HFFc6 (cell line): ENCODE measurements at regions not wholly inside any gene's neighbourhood (a gene's known extent, or its start where the extent isn't known, plus 50 kb on each side); places are given as distances from the start of the nearest gene placed in this dataset.

Experiments used
- DNase-seq: peaks from one replicate; pipeline ENCODE4 v3.0.0-alpha.2; 2018
- H3K27ac Mint-ChIP-seq: 2 replicates; pipeline ENCODE4 v1.8.0; 2020; ENCODE audit warnings: mild to moderate bottlenecking, mixed read lengths
- H3K27me3 Mint-ChIP-seq: 2 replicates; pipeline ENCODE4 v1.8.0; 2021; ENCODE audit warnings: mild to moderate bottlenecking, moderate library complexity, mixed read lengths; ENCODE audit not compliant: insufficient read depth
- H3K36me3 Mint-ChIP-seq: 2 replicates; pipeline ENCODE4 v1.8.0; 2021; ENCODE audit warnings: low read depth, mixed read lengths
- H3K4me1 Mint-ChIP-seq: 2 replicates; pipeline ENCODE4 v1.8.0; 2020; ENCODE audit warnings: low read depth, mixed read lengths
- H3K4me3 Mint-ChIP-seq: 2 replicates; pipeline ENCODE4 v1.8.0; 2020; ENCODE audit warnings: mild to moderate bottlenecking, moderate library complexity, mixed read lengths
- H3K9me3 Mint-ChIP-seq: 2 replicates; pipeline ENCODE4 v1.8.0; 2020; ENCODE audit warnings: mild to moderate bottlenecking, mixed read lengths
- TF ChIP-seq, protein P1 (sequence below): fragments of 200-600 bp; sonication (generic); IDR thresholded peaks from 2 replicates; pipeline ENCODE4 v1.5.0; 2021; ENCODE audit warnings: antibody characterized with exemption, mild to moderate bottlenecking

DNA sequence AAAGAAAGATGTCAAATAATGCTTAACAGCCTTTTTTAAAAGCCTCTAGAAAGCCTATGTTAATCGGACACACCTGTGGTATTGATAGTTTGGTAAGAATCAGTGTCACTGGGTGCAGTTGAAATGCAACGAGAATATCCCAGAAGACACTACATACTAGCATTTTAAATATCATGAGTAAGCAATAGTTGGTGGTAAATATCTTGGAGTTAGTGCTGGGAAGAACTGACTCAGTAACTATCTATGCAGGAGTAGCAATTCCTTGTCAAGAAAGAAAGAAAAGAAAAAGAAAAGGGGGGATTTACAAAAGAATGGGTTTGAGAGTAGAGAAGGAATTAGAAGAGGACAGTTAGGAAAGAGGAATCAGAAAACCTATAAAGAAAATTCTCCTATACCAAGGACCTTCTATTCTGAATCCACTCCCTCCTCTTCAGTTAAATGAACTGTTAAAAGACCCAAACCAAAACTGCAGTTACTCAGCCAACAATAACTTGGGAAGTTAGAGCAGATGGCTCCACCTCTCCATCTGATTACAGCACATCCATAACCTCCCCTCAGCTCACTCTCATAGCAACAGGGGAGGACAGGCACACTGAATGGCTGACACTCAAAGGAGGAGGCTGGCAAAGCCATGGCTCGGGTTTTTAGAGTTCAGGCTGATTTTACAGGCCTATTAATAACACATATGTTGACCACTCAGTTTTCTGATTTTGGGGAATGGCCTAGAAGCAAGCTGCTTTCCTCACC is 207.6 kb upstream of the MDFIC2 start:
- no peaks in the 10 kb centered on the region for H3K4me1 Mint-ChIP-seq
- H3K27ac Mint-ChIP-seq = no peak overlapping the region
- H3K9me3 Mint-ChIP-seq = no peaks in the 10 kb centered on the region
- TF ChIP-seq, protein P1, sequence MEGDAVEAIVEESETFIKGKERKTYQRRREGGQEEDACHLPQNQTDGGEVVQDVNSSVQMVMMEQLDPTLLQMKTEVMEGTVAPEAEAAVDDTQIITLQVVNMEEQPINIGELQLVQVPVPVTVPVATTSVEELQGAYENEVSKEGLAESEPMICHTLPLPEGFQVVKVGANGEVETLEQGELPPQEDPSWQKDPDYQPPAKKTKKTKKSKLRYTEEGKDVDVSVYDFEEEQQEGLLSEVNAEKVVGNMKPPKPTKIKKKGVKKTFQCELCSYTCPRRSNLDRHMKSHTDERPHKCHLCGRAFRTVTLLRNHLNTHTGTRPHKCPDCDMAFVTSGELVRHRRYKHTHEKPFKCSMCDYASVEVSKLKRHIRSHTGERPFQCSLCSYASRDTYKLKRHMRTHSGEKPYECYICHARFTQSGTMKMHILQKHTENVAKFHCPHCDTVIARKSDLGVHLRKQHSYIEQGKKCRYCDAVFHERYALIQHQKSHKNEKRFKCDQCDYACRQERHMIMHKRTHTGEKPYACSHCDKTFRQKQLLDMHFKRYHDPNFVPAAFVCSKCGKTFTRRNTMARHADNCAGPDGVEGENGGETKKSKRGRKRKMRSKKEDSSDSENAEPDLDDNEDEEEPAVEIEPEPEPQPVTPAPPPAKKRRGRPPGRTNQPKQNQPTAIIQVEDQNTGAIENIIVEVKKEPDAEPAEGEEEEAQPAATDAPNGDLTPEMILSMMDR = no peak
- peaks cover 2% of the 10 kb centered on the region; the same call in 1 of the 2 replicates for H3K27me3 Mint-ChIP-seq
- H3K36me3 Mint-ChIP-seq = no peaks in the 10 kb centered on the region
- no peak overlapping the region for H3K4me3 Mint-ChIP-seq
- no peak for DNase-seq

DNA sequence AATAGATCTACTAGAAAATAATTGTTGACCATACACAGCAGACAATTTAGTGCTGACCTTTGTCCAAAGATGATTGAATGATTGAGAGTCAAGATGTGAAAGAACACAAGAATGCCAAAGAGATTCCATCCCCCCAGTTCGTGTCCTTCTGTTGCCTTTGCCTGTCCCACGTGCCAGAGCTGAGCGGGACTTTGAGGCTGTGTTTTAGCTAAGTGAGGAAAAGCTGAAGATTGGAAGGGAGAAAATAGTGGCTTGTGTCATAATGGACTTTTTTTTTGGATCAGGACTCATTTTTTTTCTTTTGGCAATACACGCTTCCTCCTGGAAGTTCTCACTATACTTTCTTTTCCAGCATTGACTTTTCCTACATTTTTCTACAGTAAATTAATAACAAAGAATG is 206.6 kb upstream of the MDFIC2 start:
- TF ChIP-seq, protein P1 = no peak
- Mint-ChIP-seq H3K36me3 (no peaks in the 10 kb centered on the region), H3K9me3 (no peaks in the 10 kb centered on the region), H3K27ac (no peak overlapping the region), H3K4me1 (no peaks in the 10 kb centered on the region), H3K4me3 (no peak overlapping the region), H3K27me3 (peaks cover 2% of the 10 kb centered on the region; the same call in 1 of the 2 replicates)
- DNase-seq = no peak

DNA sequence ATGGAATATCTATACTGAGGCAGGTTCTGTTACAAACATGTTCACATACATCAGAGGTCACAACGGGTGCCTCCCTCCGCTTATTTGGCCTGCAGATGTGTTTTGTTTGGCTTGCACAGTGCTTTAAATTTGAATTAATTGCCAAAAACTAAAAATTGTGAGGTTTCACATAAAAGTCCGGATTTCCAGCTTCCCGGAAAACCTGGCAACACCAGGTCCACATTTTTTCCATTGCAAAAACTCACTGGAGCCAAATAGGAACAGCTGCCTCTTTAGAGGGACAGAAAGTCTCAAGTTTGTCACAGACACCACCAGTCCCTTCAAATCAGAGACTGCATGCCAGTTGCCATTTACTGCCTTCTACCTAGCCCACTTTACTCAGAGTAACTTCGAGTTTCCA is 205.9 kb upstream of the MDFIC2 start:
- Mint-ChIP-seq H3K4me1 (no peaks in the 10 kb centered on the region), H3K27me3 (peaks cover 2% of the 10 kb centered on the region; the same call in 1 of the 2 replicates), H3K36me3 (no peaks in the 10 kb centered on the region), H3K4me3 (no peak overlapping the region), H3K27ac (no peak overlapping the region), H3K9me3 (no peaks in the 10 kb centered on the region)
- TF ChIP-seq, protein P1 = no peak
- no peak for DNase-seq

DNA sequence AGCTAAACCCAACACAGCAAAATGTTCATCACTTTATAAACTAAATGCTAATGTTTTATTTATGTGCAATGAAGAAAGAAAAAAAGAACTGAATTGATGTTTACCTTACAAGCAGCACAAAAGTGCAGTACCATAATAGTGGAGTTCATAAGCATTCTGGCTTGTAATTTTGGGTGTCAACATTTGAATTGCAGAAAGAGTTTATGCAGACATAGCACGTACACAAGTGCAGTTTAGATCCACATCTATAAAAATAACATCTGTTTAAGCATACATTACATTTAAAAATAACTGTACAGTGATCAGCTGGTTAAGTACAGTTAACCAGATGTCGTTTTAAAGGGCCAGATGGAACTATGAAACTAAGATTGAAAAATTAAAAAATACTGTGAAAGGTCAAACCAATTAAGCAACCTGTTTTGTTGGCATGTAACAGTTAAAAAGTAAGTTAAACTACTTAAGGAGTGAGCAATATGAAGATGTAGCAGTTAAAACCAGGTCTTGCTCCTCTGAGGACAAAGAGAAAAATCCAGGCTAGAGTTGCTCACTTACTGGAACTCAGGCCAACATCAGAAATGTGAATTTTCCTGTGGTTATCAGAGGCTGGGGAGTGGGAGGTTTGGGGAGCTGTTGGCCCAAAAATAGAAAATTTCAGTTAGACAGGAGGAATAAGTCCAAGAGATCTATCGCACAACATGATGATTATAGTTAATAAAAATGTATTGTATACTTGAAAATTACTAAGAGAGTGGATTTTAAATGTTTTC is 204.9 kb upstream of the MDFIC2 start:
- Mint-ChIP-seq H3K27me3 (peaks cover 2% of the 10 kb centered on the region; the same call in 1 of the 2 replicates), H3K4me1 (no peaks in the 10 kb centered on the region), H3K27ac (no peak overlapping the region), H3K9me3 (no peaks in the 10 kb centered on the region), H3K4me3 (no peak overlapping the region), H3K36me3 (no peaks in the 10 kb centered on the region)
- TF ChIP-seq, protein P1 = no peak
- no peak for DNase-seq

DNA sequence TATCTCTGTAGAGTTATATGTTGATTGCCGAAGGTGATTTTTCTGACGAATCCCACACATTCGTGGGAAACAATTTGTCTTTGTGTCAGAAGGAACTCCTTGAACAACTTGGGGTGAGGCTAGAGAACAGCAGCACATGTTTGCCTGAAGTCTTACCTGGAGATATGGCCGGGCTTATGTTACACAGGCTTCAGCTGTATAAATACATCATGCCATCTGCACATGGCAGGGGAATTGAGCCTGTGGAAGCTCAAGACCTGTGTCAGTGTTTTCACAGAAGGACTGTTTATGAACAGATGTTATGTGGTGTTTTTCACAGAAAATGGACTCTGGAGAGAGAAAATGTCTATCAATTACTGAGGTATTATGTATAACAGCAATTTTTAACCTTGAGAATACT is 203.6 kb upstream of the MDFIC2 start:
- H3K4me1 Mint-ChIP-seq = no peaks in the 10 kb centered on the region
- H3K36me3 Mint-ChIP-seq = no peaks in the 10 kb centered on the region
- H3K9me3 Mint-ChIP-seq = no peaks in the 10 kb centered on the region
- peaks cover 2% of the 10 kb centered on the region; the same call in 1 of the 2 replicates for H3K27me3 Mint-ChIP-seq
- H3K4me3 Mint-ChIP-seq = no peak overlapping the region
- no peak overlapping the region for H3K27ac Mint-ChIP-seq
- TF ChIP-seq, protein P1 = no peak
- no peak for DNase-seq
